HPDE6-E6E7 (cell line): ENCODE measurements at regions not wholly inside any gene's neighbourhood (a gene's known extent, or its start where the extent isn't known, plus 50 kb on each side); places are given as distances from the start of the nearest gene placed in this dataset.

Experiments
- DNase-seq: peaks from one replicate; pipeline ENCODE4 v3.0.0; 2011; ENCODE audit warnings: missing footprints; ENCODE audit errors: extremely low spot score

DNA sequence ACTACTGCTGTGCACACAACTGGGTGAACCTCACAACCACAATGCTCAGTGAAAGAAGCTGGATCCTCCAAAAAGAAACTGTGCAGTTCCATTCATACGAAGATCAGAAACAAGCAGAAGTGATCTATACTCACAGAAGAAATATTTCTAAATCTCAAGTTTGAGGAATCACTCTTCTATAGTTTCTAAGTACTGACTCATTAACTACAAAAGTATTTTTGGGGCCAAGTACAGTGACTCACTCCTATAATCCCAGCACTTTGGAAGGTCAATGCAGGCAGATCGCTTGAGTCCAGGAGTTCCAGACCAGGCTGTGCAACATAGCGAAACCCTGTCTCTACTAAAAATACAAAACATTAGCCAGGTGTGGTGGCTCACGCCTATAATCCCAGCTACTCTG, 51.3 kb upstream of the RELL1 start:
- DNase-seq = no peak
